ENCODE measurements at regions not wholly inside any gene's neighbourhood (a gene's known extent, or its start where the extent isn't known, plus 50 kb on each side); places are given as distances from the start of the nearest gene placed in this dataset.
A peak's percentile ranks its signal among the peaks of the same experiment; 100 is the strongest.

GRCh38 chr3:159882790-159883779, 105.5 kb upstream of the IL12A start:
- no peak for TF ChIP-seq OSR1 (CRISPR knock-in tag; IDR thresholded peaks at IDR 0.05)
- peak; percentile 72; the same call in 1 of the 2 replicates for TF ChIP-seq ZFP3 (CRISPR knock-in tag; IDR thresholded peaks at IDR 0.05)
- TF ChIP-seq CSDC2 (CRISPR knock-in tag; IDR thresholded peaks at IDR 0.05): no peak
- peak; percentile 49; the same call in 1 of the 2 replicates for TF ChIP-seq TCF4 (CRISPR knock-in tag; IDR thresholded peaks at IDR 0.05; ENCODE audit: borderline replicate concordance)
- 0 out of 2 replicates have a peak, but pooled peaks have one; percentile 14 for TF ChIP-seq ISL1 (CRISPR knock-in tag; IDR thresholded peaks at IDR 0.05)
- no peak for TF ChIP-seq ESRRG (CRISPR knock-in tag; IDR thresholded peaks at IDR 0.05)
- TF ChIP-seq, protein P1, sequence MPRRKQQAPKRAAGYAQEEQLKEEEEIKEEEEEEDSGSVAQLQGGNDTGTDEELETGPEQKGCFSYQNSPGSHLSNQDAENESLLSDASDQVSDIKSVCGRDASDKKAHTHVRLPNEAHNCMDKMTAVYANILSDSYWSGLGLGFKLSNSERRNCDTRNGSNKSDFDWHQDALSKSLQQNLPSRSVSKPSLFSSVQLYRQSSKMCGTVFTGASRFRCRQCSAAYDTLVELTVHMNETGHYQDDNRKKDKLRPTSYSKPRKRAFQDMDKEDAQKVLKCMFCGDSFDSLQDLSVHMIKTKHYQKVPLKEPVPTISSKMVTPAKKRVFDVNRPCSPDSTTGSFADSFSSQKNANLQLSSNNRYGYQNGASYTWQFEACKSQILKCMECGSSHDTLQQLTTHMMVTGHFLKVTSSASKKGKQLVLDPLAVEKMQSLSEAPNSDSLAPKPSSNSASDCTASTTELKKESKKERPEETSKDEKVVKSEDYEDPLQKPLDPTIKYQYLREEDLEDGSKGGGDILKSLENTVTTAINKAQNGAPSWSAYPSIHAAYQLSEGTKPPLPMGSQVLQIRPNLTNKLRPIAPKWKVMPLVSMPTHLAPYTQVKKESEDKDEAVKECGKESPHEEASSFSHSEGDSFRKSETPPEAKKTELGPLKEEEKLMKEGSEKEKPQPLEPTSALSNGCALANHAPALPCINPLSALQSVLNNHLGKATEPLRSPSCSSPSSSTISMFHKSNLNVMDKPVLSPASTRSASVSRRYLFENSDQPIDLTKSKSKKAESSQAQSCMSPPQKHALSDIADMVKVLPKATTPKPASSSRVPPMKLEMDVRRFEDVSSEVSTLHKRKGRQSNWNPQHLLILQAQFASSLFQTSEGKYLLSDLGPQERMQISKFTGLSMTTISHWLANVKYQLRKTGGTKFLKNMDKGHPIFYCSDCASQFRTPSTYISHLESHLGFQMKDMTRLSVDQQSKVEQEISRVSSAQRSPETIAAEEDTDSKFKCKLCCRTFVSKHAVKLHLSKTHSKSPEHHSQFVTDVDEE (CRISPR knock-in tag; IDR thresholded peaks at IDR 0.05): peak; percentile 60; the same call in 1 of the 2 replicates
- peak; percentile 71 for ATAC-seq

GRCh38 chr3:159884661-159885402, 103.8 kb upstream of the IL12A start:
- TF ChIP-seq PPARA (CRISPR knock-in tag; IDR thresholded peaks at IDR 0.05; ENCODE audit: borderline replicate concordance): no peak
- no peak for TF ChIP-seq TCF4 (CRISPR knock-in tag; IDR thresholded peaks at IDR 0.05; ENCODE audit: borderline replicate concordance)
- no peak for TF ChIP-seq CREB5 (CRISPR knock-in tag; IDR thresholded peaks at IDR 0.05; ENCODE audit: low read depth)
- TF ChIP-seq, protein P2, sequence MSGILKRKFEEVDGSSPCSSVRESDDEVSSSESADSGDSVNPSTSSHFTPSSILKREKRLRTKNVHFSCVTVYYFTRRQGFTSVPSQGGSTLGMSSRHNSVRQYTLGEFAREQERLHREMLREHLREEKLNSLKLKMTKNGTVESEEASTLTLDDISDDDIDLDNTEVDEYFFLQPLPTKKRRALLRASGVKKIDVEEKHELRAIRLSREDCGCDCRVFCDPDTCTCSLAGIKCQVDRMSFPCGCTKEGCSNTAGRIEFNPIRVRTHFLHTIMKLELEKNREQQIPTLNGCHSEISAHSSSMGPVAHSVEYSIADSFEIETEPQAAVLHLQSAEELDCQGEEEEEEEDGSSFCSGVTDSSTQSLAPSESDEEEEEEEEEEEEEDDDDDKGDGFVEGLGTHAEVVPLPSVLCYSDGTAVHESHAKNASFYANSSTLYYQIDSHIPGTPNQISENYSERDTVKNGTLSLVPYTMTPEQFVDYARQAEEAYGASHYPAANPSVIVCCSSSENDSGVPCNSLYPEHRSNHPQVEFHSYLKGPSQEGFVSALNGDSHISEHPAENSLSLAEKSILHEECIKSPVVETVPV (CRISPR knock-in tag; IDR thresholded peaks at IDR 0.05): no peak
- no peak for TF ChIP-seq POU6F1 (CRISPR knock-in tag; IDR thresholded peaks at IDR 0.05; ENCODE audit: borderline replicate concordance, low read depth)
- TF ChIP-seq ZNF8 (CRISPR knock-in tag; IDR thresholded peaks at IDR 0.05): no peak
- TF ChIP-seq ZNF70 (CRISPR knock-in tag; IDR thresholded peaks at IDR 0.05): no peak
- no peak for TF ChIP-seq ZNF565 (CRISPR knock-in tag; conservative IDR thresholded peaks at IDR 0.05; ENCODE audit: low read depth)
- no peak for TF ChIP-seq RARB (CRISPR knock-in tag; IDR thresholded peaks at IDR 0.05)
- no peak for TF ChIP-seq SNAI2 (CRISPR knock-in tag; IDR thresholded peaks at IDR 0.05)
- TF ChIP-seq TOX (CRISPR knock-in tag; IDR thresholded peaks at IDR 0.05; ENCODE audit: borderline replicate concordance): no peak
- TF ChIP-seq ZFP3 (CRISPR knock-in tag; IDR thresholded peaks at IDR 0.05): no peak
- TF ChIP-seq BACH2 (CRISPR knock-in tag; IDR thresholded peaks at IDR 0.05; ENCODE audit: borderline replicate concordance): no peak
- TF ChIP-seq ISL1 (CRISPR knock-in tag; IDR thresholded peaks at IDR 0.05): no peak
- TF ChIP-seq ARNTL (CRISPR knock-in tag; IDR thresholded peaks at IDR 0.05; ENCODE audit: borderline replicate concordance, low read depth): no peak
- TF ChIP-seq, protein P1 (CRISPR knock-in tag; IDR thresholded peaks at IDR 0.05): no peak
- TF ChIP-seq OSR1 (CRISPR knock-in tag; IDR thresholded peaks at IDR 0.05): no peak
- no peak for TF ChIP-seq GLIS3 (CRISPR knock-in tag; IDR thresholded peaks at IDR 0.05)
- ATAC-seq: peak; percentile 33; the same call in 2 of the 3 replicates

Data from SK-N-SH treated with all-trans-retinoic acid at 6 μM for 48 hours (cell line).